NCI-H774 (cell line): ENCODE measurements at regions not wholly inside any gene's neighbourhood (a gene's known extent, or its start where the extent isn't known, plus 50 kb on each side); places are given as distances from the start of the nearest gene placed in this dataset.
"Not testable (repeated sequence)": the region's sequence is repeated elsewhere in the genome, so short reads cannot be mapped to it uniquely, and the experiment has no call there.

Experiments used
- DNase-seq: peaks from one replicate; lab custom pipeline; 2025; lab: John Stamatoyannopoulos, UW

DNA sequence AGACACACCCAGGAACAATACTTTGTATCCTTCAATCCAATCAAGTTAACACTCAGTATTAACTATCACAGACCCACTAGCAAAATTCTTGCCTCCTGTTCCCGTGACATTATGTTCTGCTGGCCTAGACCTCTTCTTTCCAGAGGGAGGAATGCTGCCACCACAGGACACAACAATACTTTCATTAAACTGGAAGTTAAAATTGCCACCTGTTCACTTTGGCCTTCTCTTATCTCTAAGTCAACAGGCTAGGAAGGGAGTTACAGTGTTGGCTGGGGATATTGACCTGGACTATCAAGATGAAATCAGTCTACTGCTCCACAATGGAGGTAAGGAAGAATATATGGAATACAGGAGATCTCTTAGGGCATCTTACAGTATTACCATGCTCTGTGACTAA, 1000.4 kb upstream of the GBE1 start:
- no peak for DNase-seq

DNA sequence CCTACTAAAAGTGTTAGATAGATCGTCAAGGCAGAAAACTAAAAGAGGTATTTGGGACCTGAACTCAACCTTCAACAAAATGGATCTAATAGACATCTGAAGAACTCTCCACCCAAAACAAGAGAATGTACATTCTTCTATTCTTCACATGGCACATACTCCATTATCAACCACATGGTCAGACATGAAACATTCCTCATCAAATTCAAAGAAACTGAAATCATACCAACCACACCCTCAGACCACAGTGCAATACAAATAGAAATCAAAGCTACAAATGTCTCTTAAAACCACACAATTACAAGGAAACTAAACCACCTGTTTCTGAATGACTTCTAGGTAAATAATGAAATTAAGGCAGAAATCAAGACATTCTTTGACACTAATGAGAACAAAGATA, 984.1 kb upstream of the GBE1 start:
- DNase-seq: no peak

DNA sequence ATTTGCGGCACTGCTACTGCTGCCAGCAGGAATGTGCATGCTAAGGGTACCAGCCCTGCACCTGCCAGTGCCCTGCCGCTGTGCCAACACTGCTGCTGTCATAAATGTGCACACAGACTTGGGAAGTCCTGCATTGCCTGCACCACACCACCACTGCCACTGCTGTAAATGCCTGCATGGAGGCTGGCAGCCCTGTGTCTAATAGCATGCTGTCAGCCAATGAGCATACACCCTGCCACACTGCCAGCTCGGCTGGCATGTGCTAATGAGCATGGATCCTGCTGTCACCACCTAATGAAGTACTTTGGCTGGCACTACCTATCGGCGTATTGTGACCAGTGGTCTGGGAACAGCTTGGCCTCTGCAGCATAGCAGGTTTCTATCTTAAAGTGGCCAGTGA, 981.8 kb upstream of the GBE1 start:
- DNase-seq: no peak

DNA sequence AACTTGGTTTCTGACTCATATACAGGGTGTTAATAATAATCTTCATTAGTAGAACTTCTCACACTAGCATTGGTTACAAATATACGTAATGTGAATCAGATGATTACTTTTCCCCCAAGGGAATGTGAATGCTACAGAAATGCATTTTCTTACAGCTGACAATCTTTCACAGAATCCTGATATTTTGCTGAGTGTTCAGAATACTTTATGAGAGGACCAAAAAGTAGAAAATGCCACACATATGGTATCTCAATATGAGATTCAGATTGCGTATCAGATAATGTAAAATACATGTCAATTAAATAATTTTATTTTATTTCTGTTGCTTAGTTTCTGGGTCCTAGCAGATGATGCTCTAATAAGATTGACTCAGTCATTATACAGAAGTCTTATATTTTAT, 979.9 kb upstream of the GBE1 start:
- DNase-seq: no peak

DNA sequence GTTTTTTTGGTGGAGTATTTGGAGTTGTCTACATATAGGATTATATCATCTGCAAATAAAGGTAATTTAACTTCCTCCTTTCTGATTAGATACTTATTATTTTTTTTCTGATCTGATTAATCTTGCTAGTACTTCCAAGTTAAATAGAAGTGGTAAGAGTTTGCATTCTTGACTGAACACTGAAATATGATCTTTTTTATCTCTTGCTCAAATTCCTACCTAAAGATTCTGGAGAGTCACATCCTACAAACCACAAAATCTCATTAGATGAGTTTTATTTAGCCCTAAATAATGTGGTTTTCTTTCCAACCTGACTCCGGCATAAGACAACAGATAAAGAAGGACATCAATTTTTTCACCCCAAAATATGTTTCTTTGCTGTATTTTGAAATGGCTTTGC, 977.9 kb upstream of the GBE1 start:
- DNase-seq: no peak

DNA sequence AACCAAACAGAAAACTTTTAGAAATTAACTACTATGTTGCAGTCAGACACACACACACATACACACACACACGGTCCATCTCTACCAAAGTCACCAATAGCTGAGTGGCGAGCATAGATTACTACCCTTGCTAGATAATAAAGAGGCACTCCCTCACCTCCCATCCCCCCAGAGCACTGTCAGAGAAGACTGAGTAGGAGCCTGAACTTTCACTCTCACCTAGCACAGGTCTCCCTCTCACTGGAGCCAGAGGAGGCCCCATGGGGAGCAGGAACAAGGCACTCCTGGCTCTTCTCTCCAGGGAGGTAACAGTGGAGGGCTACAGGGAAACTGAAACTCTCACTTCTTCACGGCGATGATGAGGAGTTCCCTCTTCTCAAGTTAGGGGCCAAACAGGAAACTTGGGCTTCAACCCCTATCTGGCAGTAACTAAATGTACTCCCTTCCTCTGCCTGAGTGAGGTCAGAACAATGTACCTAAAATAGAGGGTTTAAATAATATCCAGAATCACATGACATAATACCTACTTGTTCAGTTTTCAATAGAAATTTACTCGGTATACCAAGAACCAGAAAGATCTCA, 975.3 kb upstream of the GBE1 start:
- no peak for DNase-seq

DNA sequence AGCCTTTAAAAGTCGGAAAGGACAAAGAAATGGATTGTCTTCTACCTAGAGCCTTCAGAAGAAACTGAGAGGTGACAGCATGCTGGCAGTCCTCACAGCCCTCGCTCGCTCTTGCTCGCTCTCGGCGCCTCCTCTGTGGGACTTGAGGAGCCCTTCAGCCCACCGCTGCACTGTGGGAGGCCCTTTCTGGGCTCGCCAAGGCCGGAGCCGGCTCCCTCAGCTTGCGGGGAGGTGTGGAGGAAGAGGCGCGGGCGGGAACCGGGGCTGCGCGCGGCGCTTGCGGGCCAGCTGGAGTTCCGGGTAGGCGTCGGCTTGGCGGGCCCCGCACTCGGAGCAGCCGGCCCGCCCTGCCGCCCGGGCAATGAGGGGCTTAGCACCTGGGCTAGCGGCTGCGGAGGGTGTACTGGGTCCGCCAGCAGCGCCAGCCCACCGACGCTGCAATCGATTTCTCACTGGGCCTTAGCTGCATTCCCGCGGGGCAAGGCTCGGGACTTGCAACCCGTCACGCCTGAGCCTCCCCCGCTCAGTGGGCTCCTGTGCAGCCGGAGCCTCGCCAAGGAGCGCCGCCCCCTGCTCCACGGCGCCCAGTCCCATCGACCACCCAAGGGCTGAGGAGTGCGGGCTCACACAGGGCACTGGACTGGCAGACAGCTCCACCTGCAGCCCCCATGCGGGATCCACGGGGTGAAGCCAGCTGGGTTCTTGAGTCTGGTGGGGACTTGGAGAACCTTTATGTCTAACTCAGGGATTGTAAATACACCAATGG, 953.8 kb upstream of the GBE1 start:
- DNase-seq: no peak

DNA sequence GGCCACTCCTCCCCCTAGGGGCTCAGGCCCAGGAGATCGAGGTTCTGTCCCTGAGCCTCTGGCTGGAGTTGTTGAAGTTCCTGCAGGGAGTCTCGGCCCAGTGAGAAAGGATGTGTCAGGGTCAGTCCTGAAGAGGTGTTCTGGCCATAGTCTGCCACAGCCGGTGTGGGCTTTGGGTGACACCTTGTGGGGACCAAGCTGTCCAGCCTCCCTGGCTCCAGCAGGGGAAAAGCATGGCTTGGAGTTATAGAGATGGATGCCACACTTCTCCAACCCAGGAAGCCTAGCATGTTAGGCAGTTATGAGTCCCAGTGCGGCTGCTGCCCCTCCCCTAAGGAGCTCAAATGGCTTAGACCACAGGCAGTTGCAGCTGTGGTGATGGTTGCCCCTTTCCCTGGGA, 945.6 kb upstream of the GBE1 start:
- no peak for DNase-seq

DNA sequence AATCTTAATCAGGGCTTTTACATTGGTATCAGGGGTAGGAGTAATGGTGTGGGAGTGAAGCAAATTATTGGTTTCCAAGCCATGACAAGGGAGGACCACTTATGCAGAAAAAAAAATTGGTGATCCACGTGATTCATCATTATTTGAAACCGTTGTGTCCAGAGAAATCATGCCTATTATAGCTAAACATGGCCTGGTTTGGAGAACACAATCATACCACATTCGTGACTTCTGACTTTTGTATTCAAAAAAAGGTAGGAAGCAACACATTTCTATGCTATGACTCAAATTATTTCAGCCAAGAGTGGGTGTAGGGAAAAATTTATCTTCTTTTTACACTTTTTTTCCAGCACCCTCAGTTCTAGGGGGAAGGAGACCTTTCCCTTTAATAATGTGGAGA, 924.3 kb upstream of the GBE1 start:
- no peak for DNase-seq

DNA sequence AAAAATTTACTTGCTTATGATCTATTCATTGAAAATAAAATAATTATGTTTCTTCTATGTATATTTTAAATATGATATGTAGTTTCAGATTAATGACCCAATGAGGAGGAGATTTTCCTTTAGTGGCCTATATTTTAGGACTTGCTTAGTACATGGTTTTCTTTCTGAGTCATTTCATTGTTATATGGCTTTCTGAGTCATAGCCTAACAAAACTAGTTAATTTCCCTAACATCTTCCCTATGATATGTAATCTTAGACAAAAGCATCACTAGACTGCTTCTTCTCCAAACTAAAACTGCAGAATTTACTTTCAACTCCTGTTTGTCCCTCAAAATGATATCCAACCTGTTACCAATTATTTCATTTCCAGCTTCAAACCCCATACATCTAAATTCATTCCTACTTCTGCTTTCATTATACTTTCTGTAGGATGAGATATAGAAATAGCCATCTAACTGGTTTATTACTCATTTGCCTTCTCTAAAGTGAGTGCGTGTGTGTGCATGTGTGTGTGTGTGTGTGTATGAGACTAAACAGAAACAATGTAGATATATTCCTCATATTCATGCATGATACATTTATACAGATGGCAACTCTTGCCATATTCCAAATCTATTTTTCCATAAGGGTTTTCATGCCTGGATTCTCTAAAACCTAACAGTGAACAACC, 915.0 kb upstream of the GBE1 start:
- no peak for DNase-seq

DNA sequence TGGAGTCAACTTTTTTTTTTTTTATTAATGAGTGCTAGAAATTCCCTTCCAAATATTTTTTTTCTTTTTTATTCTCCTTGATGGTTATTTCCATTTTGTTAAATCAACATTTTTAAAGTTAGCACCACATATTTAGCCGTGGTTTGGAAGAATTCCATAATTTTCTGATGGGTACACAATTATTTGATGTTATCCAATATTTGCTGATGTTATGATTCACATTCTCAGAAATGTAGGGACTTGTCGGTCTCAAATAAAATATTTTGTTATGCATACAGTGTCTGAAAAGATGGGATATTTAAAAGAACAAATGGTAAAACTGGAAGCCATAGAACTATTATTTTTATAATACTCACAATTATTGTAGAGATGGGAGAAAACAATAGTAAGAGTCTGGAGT, 911.5 kb upstream of the GBE1 start:
- no peak for DNase-seq

DNA sequence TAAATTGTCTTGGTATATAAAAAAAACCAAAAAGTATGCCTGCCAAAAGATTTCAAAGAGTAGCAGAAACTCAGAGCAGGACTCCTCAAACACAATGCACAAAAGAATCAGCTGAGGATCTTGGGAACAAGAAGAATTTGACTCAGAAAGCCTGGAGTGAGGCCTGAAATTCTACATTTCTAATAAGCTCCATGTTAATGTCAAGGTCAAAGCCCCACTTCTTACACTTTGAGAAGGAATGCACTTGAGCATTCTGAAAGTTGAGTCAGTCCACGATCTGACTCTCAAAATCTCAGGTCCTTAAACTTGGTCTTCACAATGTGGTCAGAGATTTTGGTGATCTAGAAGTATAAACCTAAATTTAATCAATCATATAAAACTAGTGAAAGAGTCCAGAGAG, 910.0 kb upstream of the GBE1 start:
- DNase-seq: no peak

DNA sequence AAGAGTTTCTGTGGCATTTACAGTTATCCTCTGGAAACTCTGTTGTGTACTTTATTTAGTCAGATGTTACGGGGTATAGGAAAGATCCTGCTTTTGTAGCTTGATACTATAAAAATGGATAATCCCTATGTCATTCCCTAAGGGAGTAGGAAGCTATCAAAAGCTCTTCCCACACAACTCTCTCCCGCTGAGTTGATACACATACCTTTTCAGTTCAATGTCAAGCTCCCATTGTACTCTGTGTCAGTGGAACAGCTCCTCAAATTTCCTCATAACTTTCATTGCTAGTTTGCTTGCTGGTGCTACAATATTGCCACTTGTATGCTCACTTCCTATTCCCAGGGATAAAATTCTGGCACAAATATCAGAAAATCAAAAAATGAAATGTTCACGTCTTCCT, 893.3 kb upstream of the GBE1 start:
- DNase-seq: no peak

DNA sequence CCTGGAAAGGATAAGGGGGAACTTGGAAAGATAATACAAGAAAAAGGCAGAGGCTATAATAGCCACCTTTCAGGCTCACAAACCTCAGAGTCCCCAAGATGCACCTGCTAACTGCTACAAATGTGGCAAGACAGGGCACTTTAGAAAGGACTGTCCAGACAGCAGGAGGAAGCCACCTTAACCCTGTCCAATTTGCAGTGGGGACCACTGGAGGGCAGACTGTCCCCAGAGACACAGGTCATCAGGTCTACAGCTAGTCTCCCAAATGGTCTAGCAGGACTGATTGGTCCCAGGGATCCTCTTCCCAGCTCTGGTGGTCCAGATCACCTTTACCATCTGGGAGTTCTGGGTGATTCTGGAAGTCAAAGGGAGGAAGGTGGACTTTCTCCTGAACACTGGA, 882.5 kb upstream of the GBE1 start:
- DNase-seq: no peak

DNA sequence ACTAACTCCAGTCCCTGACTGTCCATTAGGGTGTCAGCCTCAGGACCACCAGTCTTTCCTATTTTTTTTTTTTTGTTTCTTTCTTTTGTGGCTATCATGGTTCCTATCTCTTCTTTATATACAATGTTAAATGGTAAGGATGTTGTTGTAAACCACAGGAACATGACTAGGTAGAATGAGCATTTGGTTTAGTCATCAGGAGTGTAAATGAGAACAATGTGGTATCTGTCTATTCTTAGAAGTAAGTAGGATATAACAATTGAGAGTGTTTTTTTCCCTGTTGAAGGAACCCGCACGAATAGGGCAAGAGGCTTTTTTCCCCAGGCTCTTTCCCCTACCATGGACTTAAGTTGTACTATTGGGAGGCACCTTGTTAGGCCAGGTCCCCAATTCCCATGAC, 880.3 kb upstream of the GBE1 start:
- no peak for DNase-seq

DNA sequence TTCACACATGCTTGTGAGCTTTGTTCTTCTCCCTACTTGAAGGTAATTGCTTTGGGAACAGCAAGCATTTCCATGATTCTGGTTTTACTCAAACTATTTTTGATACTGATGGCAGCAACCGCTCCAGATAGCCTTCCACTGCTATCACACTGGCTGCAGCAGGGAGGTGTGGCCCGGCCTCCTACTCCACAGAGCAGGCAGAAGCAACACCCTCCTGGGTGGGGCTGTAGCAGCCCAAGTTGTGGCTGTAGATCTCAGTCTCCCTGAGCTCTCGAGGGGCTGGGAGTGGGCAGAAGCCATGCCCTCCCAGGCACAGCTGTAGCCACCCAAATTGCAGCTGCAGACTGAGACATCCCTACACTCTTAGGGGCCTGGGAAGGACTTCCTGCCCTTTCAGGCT, 878.8 kb upstream of the GBE1 start:
- DNase-seq: no peak

DNA sequence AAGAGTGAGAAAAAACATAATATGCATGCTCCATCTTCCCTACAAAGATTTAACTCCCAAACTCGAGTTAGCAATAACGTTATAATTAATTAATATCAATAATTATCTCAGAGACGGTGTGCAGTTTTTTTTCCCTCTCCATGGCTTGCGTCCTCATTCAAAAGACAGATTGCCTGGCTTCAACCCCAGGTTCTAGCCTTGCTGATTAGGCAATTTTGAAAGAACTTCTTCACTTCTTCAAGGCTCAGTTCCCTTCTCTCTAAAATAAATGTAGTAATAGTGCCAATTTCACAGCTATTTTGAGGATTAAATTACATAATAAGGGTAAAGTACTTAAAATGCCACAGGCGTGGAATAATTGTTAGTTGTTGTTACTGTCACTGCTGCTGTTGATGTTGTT, 876.1 kb upstream of the GBE1 start:
- no peak for DNase-seq

DNA sequence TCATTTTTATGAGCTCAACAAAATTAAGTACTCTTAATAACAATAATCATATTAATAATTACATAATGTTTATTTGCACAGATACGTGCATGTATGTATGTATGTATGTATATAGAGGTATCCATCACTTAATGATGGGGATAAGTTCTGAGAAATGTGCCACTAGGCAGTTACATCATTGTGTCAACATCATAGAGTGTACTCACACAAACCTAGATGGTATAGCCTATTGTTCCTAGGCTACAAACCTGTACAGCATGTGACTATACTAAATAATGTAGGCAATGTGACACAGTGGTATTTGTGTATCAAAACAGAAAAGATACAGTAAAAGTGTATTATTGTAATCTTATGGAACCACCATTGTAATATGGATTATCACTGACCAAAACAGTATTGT, 874.7 kb upstream of the GBE1 start:
- DNase-seq: no peak

DNA sequence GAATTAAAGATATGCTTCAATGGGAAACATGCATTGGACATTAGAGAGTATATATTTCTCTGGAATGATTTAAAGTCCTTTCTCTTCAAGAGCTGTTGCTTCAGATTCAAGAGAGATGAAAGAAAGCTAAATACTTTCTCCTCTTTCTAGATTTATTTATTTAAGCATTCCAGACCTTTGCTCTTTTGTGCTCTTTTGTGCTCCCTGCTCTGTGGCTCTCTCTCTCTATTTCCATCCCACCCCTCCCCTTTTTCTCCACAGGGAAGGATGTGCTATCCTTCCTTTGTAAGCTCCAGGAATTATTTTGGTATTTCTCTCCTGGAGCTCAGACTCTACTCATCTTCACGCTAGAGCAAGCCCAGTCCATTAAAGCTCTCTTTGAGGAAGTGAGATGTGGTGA, 871.9 kb upstream of the GBE1 start:
- DNase-seq: no peak

DNA sequence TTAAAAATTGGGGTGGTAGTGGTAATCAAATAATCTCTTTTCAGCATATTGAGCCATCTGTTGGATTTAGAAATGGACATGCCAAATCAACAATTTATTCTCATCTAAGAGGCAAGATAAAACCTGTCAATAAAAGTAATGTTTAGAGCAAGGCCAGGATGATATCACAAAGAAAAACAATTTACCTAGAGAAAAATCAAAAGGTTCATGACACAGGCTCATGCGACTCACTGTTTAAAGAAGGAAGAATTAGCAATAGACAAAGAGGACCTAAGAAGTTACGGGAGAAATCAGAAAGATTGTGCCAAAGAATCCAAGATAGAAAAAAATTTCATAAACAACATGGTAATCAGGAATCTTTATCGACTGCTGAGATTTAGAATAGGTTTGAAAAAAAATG, 868.5 kb upstream of the GBE1 start:
- no peak for DNase-seq

DNA sequence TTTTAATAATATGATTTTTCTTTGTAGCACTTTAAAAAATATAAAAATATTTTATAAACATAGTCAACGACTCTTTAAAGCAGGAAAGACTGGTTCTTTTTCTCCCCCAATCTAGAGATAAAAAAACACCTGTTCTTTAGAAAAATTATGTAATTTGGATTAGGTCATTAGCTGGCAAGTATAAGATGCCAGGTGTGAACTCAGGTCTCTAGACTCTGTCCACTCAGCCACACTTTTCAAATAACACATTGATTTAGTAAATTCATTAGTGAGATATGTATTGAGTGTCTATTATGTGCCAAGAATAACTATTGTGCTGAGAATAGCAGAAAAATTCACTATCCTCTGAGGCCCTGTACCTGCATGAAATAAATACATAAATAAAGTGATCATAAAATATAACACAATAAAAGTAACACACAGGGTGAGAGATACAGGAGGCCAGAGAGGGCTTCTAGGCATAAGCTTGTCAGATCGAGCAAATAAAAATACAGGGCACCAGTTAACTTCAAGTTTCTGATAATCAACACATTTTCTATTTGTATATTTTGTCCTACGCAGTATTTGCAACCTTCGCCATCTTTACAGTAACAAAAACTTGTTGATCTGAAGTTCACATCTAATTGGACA, 867.1 kb upstream of the GBE1 start:
- DNase-seq: no peak

DNA sequence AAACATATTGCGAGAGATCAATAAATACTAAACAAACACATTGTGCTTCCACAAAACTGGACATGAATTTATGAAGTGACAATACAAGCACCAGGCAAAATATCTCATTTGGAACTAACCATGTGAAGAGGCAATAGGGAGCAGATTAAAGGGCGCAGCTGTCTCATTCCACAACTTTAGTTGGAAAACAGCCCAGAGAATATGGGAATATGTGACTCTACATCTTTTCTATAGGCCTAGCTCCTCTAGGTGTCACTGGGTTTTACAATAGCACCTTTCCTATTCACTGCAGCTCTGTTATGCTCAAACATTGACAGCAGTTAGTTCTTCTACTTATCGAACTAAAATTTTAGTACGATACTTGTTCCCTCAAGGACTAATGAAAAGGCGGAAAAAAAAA, 866.3 kb upstream of the GBE1 start:
- no peak for DNase-seq

DNA sequence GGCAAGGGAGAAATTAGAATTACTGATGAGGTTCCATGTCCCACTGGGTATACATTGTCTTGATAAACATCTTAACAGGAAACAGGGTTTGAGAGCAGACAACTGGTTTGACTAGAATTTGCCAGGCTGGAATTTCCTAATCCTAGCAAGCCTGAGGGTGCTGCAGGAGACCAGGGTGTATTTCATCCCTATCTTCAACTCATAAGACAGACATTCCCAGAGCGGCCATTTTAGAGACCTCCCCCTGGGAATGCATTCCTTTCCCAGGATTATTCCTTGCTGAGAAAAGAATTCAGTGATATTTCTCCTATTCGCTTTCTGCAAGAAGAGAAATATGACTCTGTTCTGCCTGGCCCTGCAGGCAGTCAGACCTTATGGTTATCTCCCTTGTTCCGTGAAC, 859.3 kb upstream of the GBE1 start:
- DNase-seq: not testable (repeated sequence)
